HG02938 (cell line): ENCODE measurements at regions not wholly inside any gene's neighbourhood (a gene's known extent, or its start where the extent isn't known, plus 50 kb on each side); places are given as distances from the start of the nearest gene placed in this dataset.

Source experiments
- ATAC-seq: cut with Tn5 transposase; IDR thresholded peaks from one replicate; pipeline ENCODE4 v1.9.1; 2021; ENCODE audit warnings: mild to moderate bottlenecking, moderate library complexity; ENCODE audit not compliant: unreplicated experiment

DNA sequence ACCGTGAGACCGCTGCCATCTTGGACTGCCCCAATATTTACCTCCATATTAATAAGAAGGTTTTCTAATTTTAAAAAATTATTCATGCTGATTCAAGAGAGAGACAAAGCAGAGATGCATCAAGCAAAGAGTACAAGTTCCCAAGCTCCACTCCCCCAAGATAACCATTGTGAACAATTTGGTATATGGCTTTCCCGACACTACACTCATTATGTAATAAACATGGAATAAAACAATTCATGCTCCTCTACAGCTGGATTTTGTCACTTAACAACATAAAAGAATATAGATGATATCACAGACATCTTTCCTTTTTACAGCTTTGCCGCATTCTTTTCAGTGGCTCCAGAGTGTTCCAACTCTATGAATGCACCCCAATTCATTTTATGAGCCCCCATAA lies 307.6 kb downstream of the FGFR2 start:
- ATAC-seq, result no peak

DNA sequence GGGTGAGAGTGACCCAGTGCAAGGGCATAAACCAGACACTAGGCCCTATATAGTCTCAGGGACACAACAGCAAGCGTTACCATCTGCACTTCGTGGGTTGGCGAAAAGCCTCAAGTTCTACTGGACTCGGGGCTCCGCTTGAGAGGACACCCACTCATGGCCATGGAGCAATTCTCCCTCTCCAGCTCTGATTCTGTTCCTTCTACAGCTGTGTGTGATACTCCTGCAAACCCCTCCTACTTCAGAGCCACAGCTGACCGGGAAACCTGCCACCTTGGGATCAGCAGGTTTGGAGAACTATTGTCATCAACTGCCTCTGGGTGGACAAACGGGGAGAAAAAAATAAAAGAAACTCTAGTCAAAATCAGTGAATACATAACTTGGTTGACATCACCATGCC lies 306.9 kb downstream of the FGFR2 start:
- ATAC-seq, result no peak

DNA sequence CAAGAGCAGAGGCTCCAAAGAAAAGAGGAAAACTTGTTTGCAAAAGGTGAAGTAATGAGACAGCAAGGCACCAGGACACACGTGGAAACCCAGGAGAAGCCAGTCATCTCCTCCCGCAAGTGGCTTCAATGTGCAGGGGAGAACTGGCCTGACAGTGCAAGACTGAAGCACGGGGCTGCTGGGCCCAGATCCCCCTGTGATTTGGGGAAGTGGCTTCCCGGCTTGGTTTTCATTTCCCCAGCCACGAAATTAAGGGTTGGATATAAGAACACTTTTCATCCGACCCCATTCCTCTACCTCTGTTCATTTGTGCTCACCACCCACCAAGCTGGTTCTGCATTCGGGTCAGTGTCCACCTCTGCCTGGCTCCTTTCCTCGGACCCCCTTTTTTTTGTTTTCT lies 306.4 kb downstream of the FGFR2 start:
- ATAC-seq, result no peak

- ATAC-seq, result no peak
Observed at GRCh38 chr10:121292321-121292720, 305.9 kb downstream of the FGFR2 start.

- no peak for ATAC-seq
Observed at GRCh38 chr10:121293110-121293509, 305.1 kb downstream of the FGFR2 start.

GRCh38 chr10:121294630-121295029 lies 303.6 kb downstream of the FGFR2 start:
- ATAC-seq, result no peak

DNA sequence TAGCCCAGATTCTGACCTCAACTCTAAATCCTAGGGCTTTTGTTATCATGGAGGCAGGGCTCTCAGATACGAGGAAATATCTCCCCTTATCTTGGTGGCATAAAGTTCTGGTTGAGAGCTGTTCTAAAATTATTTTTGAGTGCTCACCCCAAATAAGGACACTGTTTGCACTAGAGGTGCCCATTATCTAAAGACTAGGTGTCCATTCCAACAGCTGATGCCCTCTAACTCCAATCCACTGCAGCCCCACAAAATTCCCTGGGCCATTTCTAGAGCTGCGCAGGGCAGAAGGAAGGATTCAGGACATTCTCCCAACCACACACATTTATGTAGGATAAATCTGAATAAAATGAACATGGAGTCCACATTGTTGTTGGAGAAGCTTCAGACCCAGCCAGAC lies 301.9 kb downstream of the FGFR2 start:
- ATAC-seq, result no peak

DNA sequence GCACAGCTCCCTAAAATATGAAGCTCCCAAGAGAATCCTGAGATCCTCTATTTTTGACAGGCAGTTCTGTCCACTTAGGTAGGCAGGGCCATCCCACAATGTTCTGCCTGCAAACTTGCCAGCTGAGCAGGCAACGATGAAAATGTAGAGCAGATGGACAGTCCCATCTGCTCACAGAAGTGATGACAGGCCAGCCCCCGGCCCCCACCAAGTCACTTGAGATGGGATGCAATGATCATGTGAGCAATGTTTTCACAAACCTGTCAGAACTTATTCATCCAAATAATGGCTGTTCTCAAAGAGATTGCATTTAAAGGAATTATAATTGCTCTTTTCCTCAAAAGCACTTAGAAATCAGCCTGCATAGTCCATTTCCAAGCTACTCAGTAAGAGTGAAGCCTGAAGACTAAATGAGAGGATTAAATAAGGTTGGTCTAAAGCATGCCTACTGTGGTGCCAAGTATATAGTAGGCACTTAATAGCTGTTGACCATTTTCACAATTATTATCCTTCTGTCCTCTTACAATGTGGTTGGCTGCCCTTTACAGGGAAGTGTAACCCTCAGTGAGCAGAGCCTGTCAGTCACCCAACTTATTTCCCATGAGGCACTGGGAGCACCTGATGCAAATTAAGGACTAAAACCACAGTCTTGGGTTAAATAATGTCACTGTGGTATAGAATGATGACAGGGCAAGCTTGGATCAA lies 301.2 kb downstream of the FGFR2 start:
- no peak for ATAC-seq

DNA sequence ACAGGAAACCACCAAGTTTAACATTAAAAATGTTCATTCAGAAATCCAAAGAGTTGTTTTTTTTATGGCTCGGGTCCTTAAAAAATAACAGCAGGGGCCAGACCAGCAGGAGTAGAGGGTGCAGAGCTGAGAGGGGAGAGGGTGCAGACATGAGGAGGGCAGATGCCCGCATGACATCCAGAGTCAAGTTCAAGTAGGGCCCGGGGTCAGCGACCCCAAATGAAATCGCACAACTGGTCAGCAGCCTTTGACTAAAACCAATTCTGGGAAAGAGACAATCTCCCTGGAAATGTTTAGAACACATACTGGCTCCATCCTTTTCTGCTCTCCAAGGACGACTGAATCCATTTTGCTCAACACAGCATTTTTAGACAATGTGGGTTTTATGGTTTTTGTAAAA lies 297.5 kb downstream of the FGFR2 start:
- no peak for ATAC-seq

GRCh38 chr10:121302541-121303180 lies 295.6 kb downstream of the FGFR2 start:
- no peak for ATAC-seq

- ATAC-seq, result no peak
Observed at GRCh38 chr10:121303287-121303890, 294.9 kb downstream of the FGFR2 start.

DNA sequence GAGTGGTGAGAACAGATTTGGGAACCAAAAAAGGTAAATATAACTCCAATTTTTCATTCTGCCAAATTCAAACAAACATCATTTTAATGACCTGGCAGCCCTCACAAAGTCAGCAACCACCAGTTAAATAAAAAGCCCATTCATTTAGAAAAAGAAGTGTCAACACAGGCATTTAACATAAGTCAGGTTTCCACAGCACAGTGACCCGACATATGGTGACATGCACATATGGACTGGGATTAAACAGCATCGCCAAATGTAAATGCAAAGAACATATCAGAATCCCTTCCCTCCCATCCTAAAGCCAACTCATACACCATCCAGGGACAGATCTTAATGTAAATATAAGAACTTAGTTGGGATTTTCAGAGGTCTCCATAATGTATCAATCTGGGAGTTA lies 293.2 kb downstream of the FGFR2 start:
- no peak for ATAC-seq

- no peak for ATAC-seq
Observed at GRCh38 chr10:121306159-121306673, 292.0 kb downstream of the FGFR2 start.

DNA sequence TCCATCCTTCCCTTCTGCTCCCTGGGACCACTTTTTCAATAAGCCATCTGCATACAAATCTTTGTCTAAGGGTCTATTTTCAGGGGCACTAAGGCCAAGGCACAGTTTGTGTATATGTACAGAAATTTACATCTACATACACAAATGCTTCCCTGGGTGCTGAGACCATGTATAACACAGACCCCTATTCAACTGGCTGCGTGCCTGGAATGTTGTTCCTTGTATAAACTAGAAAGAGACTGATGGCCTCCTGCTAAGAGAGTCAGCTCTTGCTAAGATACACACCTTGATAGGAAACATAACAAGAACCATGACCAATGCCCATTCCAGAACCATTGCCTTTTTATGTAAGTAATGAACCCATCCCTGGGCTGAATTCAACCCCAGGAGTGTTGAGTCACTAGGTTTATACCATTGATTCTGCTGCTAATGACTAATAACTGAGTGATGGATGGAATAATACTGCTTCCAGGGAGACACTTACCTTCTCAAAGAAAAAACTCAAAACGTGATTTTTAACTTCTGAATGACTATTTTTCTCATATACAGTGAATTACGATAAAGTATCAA lies 290.7 kb downstream of the FGFR2 start:
- ATAC-seq, result no peak

- no peak for ATAC-seq
Observed at GRCh38 chr10:121308020-121308419, 290.2 kb downstream of the FGFR2 start.

- no peak for ATAC-seq
Observed at GRCh38 chr10:121309164-121309563, 289.1 kb downstream of the FGFR2 start.

- ATAC-seq, result no peak
Observed at GRCh38 chr10:121310151-121310711, 288.0 kb downstream of the FGFR2 start.

GRCh38 chr10:121311812-121312443 lies 286.3 kb downstream of the FGFR2 start:
- ATAC-seq, result no peak

DNA sequence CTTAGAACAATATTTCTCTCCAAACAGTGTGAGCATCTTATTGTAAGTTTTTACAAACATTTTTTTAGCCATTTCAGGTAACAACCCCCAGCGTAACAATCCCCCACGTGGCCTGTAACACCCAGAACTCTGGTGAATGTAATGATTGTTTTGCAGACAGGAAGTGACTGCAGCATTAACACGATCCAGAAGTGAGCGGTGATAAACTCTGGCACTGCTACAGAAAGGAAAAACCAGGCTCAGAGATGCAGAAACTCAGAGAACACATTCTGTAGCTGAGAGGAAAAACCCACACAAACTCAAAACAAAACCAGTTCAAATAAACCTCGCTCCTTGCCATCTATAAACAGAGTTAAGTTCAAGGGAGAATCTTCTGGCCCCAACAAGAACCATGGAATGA lies 285.7 kb downstream of the FGFR2 start:
- no peak for ATAC-seq

DNA sequence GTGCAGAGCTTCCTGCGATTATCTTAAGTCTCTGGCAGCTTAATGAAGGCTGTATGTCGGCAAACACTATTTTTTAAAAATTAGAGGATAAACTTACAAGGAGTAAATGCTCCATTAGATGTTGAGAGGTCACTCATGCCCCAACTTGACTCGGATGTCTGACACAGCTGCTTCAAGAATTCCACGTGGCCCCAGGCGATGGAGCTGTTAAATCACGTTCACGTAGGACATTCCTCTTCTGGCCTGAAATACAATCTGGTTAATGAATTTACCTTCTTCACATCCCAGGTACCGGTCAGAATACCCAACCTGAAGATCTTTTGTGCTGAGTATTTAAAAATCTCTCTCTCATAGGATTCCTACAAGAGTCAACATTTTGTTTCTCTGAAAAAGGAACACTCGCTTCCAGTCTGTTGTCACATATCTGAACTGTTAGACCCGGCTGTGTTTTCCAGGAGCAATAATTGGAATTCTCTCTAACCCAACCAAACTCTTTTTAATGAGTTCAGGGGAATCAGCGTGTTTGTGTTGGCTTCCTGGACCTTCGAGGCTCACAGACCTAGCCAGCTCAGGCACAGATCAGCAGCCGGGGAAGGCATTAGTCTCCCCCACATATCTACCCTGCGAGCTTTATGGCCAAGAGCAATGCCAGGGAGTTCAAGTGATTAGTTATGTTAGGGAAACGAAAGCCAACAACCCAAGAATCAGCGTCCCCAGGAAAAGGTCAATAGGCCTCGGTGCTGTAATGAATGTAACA lies 284.9 kb downstream of the FGFR2 start:
- ATAC-seq, result no peak
